SK-N-SH treated with all-trans-retinoic acid at 6 μM for 48 hours (cell line): ENCODE measurements at regions not wholly inside any gene's neighbourhood (a gene's known extent, or its start where the extent isn't known, plus 50 kb on each side); places are given as distances from the start of the nearest gene placed in this dataset.

Experiments used
- ATAC-seq: fragments of 200-7000 bp; cut with Tn5 transposase; 3 replicates; pipeline ENCODE4 v1.9.1; 2020; ENCODE audit warnings: mild to moderate bottlenecking, moderate library complexity
- ARNTL ChIP-seq: fragments of 450-650 bp; formaldehyde crosslinking; IDR thresholded peaks from 2 replicates; pipeline ENCODE4 v1.5.0; 2020; ENCODE audit warnings: low read depth, mild to moderate bottlenecking, moderate library complexity, borderline replicate concordance
- BACH2 ChIP-seq: fragments of 250-450 bp; sonication (Bioruptor Pico); IDR thresholded peaks from 2 replicates; pipeline ENCODE4 v1.9.0; 2021; ENCODE audit warnings: mild to moderate bottlenecking, borderline replicate concordance
- CREB5 ChIP-seq: fragments of 250-450 bp; sonication (Bioruptor Pico); IDR thresholded peaks from 2 replicates; pipeline ENCODE4 v1.5.1; 2020; ENCODE audit warnings: low read depth, mild to moderate bottlenecking, moderate library complexity
- CSDC2 ChIP-seq: fragments of 250-450 bp; sonication (Bioruptor Pico); IDR thresholded peaks from 2 replicates; pipeline ENCODE4 v1.5.0; 2020; ENCODE audit warnings: mild to moderate bottlenecking, moderate library complexity
- CSRNP3 ChIP-seq: fragments of 250-450 bp; sonication (Bioruptor Pico); IDR thresholded peaks from 2 replicates; pipeline ENCODE4 v1.5.1; 2021; ENCODE audit warnings: mild to moderate bottlenecking, moderate library complexity
- GLIS3 ChIP-seq: fragments of 250-450 bp; sonication (Bioruptor Pico); IDR thresholded peaks from 2 replicates; pipeline ENCODE4 v1.5.0; 2020; ENCODE audit warnings: mild to moderate bottlenecking, moderate library complexity
- ISL1 ChIP-seq: fragments of 250-450 bp; sonication (Bioruptor Pico); IDR thresholded peaks from 2 replicates; pipeline ENCODE4 v2.1.2; 2022; ENCODE audit warnings: mild to moderate bottlenecking, moderate library complexity
- OSR1 ChIP-seq: fragments of 250-450 bp; sonication (Bioruptor Pico); IDR thresholded peaks from 2 replicates; pipeline ENCODE4 v1.8.0; 2022; ENCODE audit warnings: moderate library complexity, mild to moderate bottlenecking, inconsistent platforms
- PATZ1 ChIP-seq: fragments of 250-450 bp; sonication (Bioruptor Pico); IDR thresholded peaks from 2 replicates; pipeline ENCODE4 v1.8.0; 2020; ENCODE audit warnings: mild to moderate bottlenecking, moderate library complexity, borderline replicate concordance
- POU6F1 ChIP-seq: fragments of 250-450 bp; sonication (Bioruptor Pico); IDR thresholded peaks from 2 replicates; pipeline ENCODE4 v1.8.0; 2021; ENCODE audit warnings: low read depth, mild to moderate bottlenecking, moderate library complexity, borderline replicate concordance
- PPARA ChIP-seq: fragments of 250-450 bp; sonication (Bioruptor Pico); IDR thresholded peaks from 2 replicates; pipeline ENCODE4 v1.5.0; 2020; ENCODE audit warnings: mild to moderate bottlenecking, borderline replicate concordance
- RARB ChIP-seq: fragments of 250-450 bp; sonication (Bioruptor Pico); IDR thresholded peaks from 2 replicates; pipeline ENCODE4 v1.8.0; 2021; ENCODE audit warnings: mild to moderate bottlenecking, moderate library complexity
- TCF4 ChIP-seq: fragments of 250-450 bp; sonication (Bioruptor Pico); IDR thresholded peaks from 2 replicates; pipeline ENCODE4 v1.8.0; 2021; ENCODE audit warnings: mild to moderate bottlenecking, moderate library complexity, borderline replicate concordance
- TOX ChIP-seq: fragments of 250-450 bp; sonication (Bioruptor Pico); IDR thresholded peaks from 2 replicates; pipeline ENCODE4 v1.8.0; 2021; ENCODE audit warnings: mild to moderate bottlenecking, moderate library complexity, borderline replicate concordance
- TSHZ2 ChIP-seq: fragments of 250-450 bp; sonication (Bioruptor Pico); IDR thresholded peaks from 2 replicates; pipeline ENCODE4 v1.5.0; 2020; ENCODE audit warnings: mild to moderate bottlenecking, moderate library complexity
- ZC3H10 ChIP-seq: fragments of 250-450 bp; sonication (Bioruptor Pico); IDR thresholded peaks from 2 replicates; pipeline ENCODE4 v1.5.1; 2021; ENCODE audit warnings: mild to moderate bottlenecking, moderate library complexity
- ZFP3 ChIP-seq: fragments of 250-450 bp; sonication (Bioruptor Pico); IDR thresholded peaks from 2 replicates; pipeline ENCODE4 v1.5.0; 2020; ENCODE audit warnings: mild to moderate bottlenecking, moderate library complexity
- ZFP30 ChIP-seq: fragments of 450-650 bp; formaldehyde crosslinking; IDR thresholded peaks from 2 replicates; pipeline ENCODE4 v1.5.0; 2022; ENCODE audit warnings: mild to moderate bottlenecking, moderate library complexity
- ZNF70 ChIP-seq: fragments of 450-650 bp; formaldehyde crosslinking; IDR thresholded peaks from 2 replicates; pipeline ENCODE4 v1.5.0; 2020; ENCODE audit warnings: mild to moderate bottlenecking, moderate library complexity
- ZNF8 ChIP-seq: fragments of 450-650 bp; formaldehyde crosslinking; IDR thresholded peaks from 2 replicates; pipeline ENCODE4 v1.5.0; 2020; ENCODE audit warnings: mild to moderate bottlenecking, moderate library complexity

- peak; percentile 49 for ATAC-seq
- no peak for TF ChIP-seq ZNF70 (CRISPR knock-in tag)
- TF ChIP-seq ISL1 (CRISPR knock-in tag) = no peak
- no peak for TF ChIP-seq CREB5 (CRISPR knock-in tag)
- no peak for TF ChIP-seq ARNTL (CRISPR knock-in tag)
- no peak for TF ChIP-seq TOX
- no peak for TF ChIP-seq PATZ1 (CRISPR knock-in tag)
- TF ChIP-seq ZNF8 = no peak
- no peak for TF ChIP-seq TCF4
- no peak for TF ChIP-seq TSHZ2
- no peak for TF ChIP-seq OSR1
- TF ChIP-seq RARB (CRISPR knock-in tag) = no peak
- TF ChIP-seq ZC3H10 (CRISPR knock-in tag) = no peak
- TF ChIP-seq ZFP30 (CRISPR knock-in tag) = no peak
- TF ChIP-seq POU6F1 = no peak
- no peak for TF ChIP-seq ZFP3 (CRISPR knock-in tag)
- TF ChIP-seq CSDC2 (CRISPR knock-in tag) = no peak
- TF ChIP-seq BACH2 (CRISPR knock-in tag) = no peak
- TF ChIP-seq CSRNP3 = no peak
- TF ChIP-seq PPARA (CRISPR knock-in tag) = no peak
- TF ChIP-seq GLIS3 = no peak
Measured at GRCh38 chrX:39859991-39860861, 237.5 kb downstream of the BCOR start.

- no peak for TF ChIP-seq GLIS3
- no peak for TF ChIP-seq OSR1
- no peak for TF ChIP-seq BACH2 (CRISPR knock-in tag)
- no peak for TF ChIP-seq ARNTL (CRISPR knock-in tag)
- TF ChIP-seq TSHZ2 = no peak
- no peak for TF ChIP-seq RARB (CRISPR knock-in tag)
- no peak for TF ChIP-seq ISL1 (CRISPR knock-in tag)
- no peak for TF ChIP-seq CREB5 (CRISPR knock-in tag)
- no peak for TF ChIP-seq ZNF70 (CRISPR knock-in tag)
- ATAC-seq = no peak
Measured at GRCh38 chrX:39862963-39863362, 234.8 kb downstream of the BCOR start.
